CD14-positive monocyte (primary cell): ENCODE measurements at regions not wholly inside any gene's neighbourhood (a gene's known extent, or its start where the extent isn't known, plus 50 kb on each side); places are given as distances from the start of the nearest gene placed in this dataset.

Experiments
- DNase-seq, 3 donors: peaks; one replicate each; pipeline ENCODE4 v3.0.0-alpha.2; 2011 to 2022
- H2AFZ ChIP-seq: 2 replicates; pipeline ENCODE4 v1.6.0; 2012; ENCODE audit warnings: mild to moderate bottlenecking, low read depth, low read length, inconsistent platforms; ENCODE audit not compliant: insufficient read depth, poor library complexity, severe bottlenecking
- H3K27ac ChIP-seq, 2 donors: 1 replicate in 1 of 2; 2 replicates in 1 of 2; pipeline ENCODE4 v1.5.1; 2012 to 2013; ENCODE audit warnings: low read length in 2 of 2, control low read depth in 1 of 2, inconsistent platforms in 1 of 2, low read depth in 1 of 2, mild to moderate bottlenecking in 1 of 2
- H3K27me3 ChIP-seq, 2 donors: one replicate each; pipeline versions ENCODE4 v1.6.0 to v1.6.1; 2011 to 2013; ENCODE audit warnings: low read length in 2 of 2; ENCODE audit not compliant: control insufficient read depth in 2 of 2, insufficient read depth in 2 of 2
- H3K36me3 ChIP-seq, 2 donors: replicated peaks in 1 of 2; 1 replicate in 1 of 2; 2 replicates in 1 of 2; pipeline versions ENCODE4 v1.5.1 to v1.6.1; 2012 to 2013; ENCODE audit warnings: low read length in 2 of 2, control low read depth in 1 of 2, inconsistent platforms in 1 of 2, mild to moderate bottlenecking in 1 of 2; ENCODE audit not compliant: insufficient read depth in 2 of 2, control insufficient read depth in 1 of 2
- H3K4me1 ChIP-seq, 2 donors: 1 replicate in 1 of 2; 2 replicates in 1 of 2; pipeline versions ENCODE4 v1.5.1 to v1.6.1; 2012 to 2013; ENCODE audit warnings: low read length in 2 of 2, control low read depth in 1 of 2, inconsistent platforms in 1 of 2, mild to moderate bottlenecking in 1 of 2, moderate library complexity in 1 of 2; ENCODE audit not compliant: insufficient read depth in 2 of 2, control insufficient read depth in 1 of 2
- H3K4me2 ChIP-seq: replicated peaks from 2 replicates; pipeline ENCODE3; 2012; ENCODE audit warnings: low read length, moderate library complexity, mild to moderate bottlenecking; ENCODE audit not compliant: poor library complexity, severe bottlenecking; ENCODE audit errors: extremely low read depth
- H3K4me3 ChIP-seq, 3 experiments: fragments of 200-600 bp in 1 of 3; sonication (generic) in 1 of 3; replicated peaks in 1 of 3; 1 replicate in 2 of 3; 2 replicates in 1 of 3; pipeline ENCODE4 v1.5.1; 2011 to 2013; ENCODE audit warnings: low read length in 3 of 3, mild to moderate bottlenecking in 3 of 3, control low read depth in 2 of 3, low read depth in 2 of 3, inconsistent platforms in 1 of 3, moderate library complexity in 1 of 3
- H3K79me2 ChIP-seq: 2 replicates; pipeline ENCODE4 v1.6.0; 2012; ENCODE audit warnings: mild to moderate bottlenecking, control low read depth, inconsistent platforms, low read length, moderate library complexity; ENCODE audit not compliant: insufficient read depth
- H3K9ac ChIP-seq: 2 replicates; pipeline ENCODE4 v1.6.0; 2017; ENCODE audit warnings: low read length, mild to moderate bottlenecking; ENCODE audit not compliant: insufficient read depth, poor library complexity, severe bottlenecking
- H3K9me3 ChIP-seq, 2 donors: replicated peaks in 1 of 2; 1 replicate in 1 of 2; 2 replicates in 1 of 2; pipeline versions ENCODE4 v1.5.1 to v1.6.1; 2012 to 2013; ENCODE audit warnings: low read length in 2 of 2, control low read depth in 1 of 2; ENCODE audit not compliant: control insufficient read depth in 1 of 2, insufficient read depth in 1 of 2
- H4K20me1 ChIP-seq: 2 replicates; pipeline ENCODE4 v1.6.0; 2012; ENCODE audit warnings: mild to moderate bottlenecking, low read length, control low read depth, moderate library complexity; ENCODE audit not compliant: insufficient read depth
- H3K27ac Mint-ChIP-seq, 7 donors: one replicate each; pipeline ENCODE4 v1.8.0; 2020; ENCODE audit warnings: mild to moderate bottlenecking in 7 of 7, mixed read lengths in 7 of 7, moderate library complexity in 6 of 7, inconsistent platforms in 2 of 7
- H3K27me3 Mint-ChIP-seq, 3 donors: one replicate each; pipeline ENCODE4 v1.8.0; 2021 to 2022; ENCODE audit warnings: low read depth in 3 of 3, mild to moderate bottlenecking in 3 of 3, mixed read lengths in 3 of 3, moderate library complexity in 3 of 3, inconsistent platforms in 1 of 3
- H3K36me3 Mint-ChIP-seq, 2 donors: one replicate each; pipeline ENCODE4 v1.8.0; 2020; ENCODE audit warnings: mixed read lengths in 2 of 2, inconsistent platforms in 1 of 2, mild to moderate bottlenecking in 1 of 2
- H3K4me1 Mint-ChIP-seq: one replicate; pipeline ENCODE4 v1.8.0; 2020; ENCODE audit warnings: mild to moderate bottlenecking, mixed read lengths
- H3K4me3 Mint-ChIP-seq, 2 donors: one replicate each; pipeline ENCODE4 v1.8.0; 2020; ENCODE audit warnings: mild to moderate bottlenecking in 2 of 2, mixed read lengths in 2 of 2, moderate library complexity in 1 of 2
- H3K9me3 Mint-ChIP-seq, 7 donors: one replicate each; pipeline ENCODE4 v1.8.0; 2020 to 2022; ENCODE audit warnings: mixed read lengths in 7 of 7, mild to moderate bottlenecking in 6 of 7, moderate library complexity in 6 of 7, inconsistent platforms in 2 of 7
- CTCF ChIP-seq: fragments of 200-600 bp; IDR thresholded peaks from one replicate; pipeline ENCODE4 v1.8.0; 2022; ENCODE audit warnings: antibody characterized with exemption, mild to moderate bottlenecking
- WGBS: methylation state at CpG from one replicate; pipeline ENCODE4 v1.1.5; 2013; ENCODE audit warnings: missing lambda C conversion rate; ENCODE audit not compliant: insufficient coverage; 5-methylcytosine and 5-hydroxymethylcytosine counted together
- intact Hi-C, 2 donors: fragments of 100-400 bp; cut with micrococcal nuclease; formaldehyde crosslinking; loops; one replicate each; pipeline versions ENCODE4 v1.15.0 to v1.15.1; 2023

DNA sequence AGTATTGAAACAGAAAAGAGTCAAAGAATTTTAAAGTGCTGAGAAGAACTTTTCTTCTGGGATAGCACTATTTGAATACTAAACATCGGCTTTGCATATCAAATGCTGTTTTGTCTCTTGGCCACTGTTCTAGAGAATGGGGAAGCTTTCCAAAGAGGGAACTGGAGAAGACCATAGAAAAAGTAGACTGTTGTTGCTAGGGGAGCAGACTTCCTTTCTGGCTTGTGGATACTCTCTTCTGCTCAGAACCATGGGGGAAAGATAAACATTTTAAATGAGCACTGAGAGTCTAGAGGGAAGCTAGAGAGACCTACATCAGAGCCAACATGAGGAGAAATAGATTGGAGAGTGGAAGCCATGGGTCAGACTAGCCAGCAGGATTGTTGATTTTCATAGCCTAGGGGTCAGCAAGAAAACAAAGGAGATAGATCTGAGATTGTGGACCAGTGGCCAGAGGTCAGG lies 315.7 kb downstream of the KCTD12 start:
- no peak for DNase-seq
- Histone ChIP-seq H3K4me3 (no peak overlapping the region), H4K20me1 (no peaks in the 10 kb centered on the region), H2AFZ (no peak overlapping the region), H3K27ac (no peak overlapping the region), H3K4me1 (no peaks in the 10 kb centered on the region), H3K79me2 (no peaks in the 10 kb centered on the region), H3K36me3 (no peaks in the 10 kb centered on the region), H3K9me3 (peaks cover 2% of the 10 kb centered on the region in 2 donors), H3K4me2 (no peak overlapping the region), H3K27me3 (no peaks in the 10 kb centered on the region), H3K9ac (no peak overlapping the region)
- no peaks in the 10 kb centered on the region for H3K4me1 Mint-ChIP-seq
- no peak for TF ChIP-seq CTCF
- H3K36me3 Mint-ChIP-seq: no peaks in the 10 kb centered on the region
- WGBS: 80% methylated on average over 1 of the region's 1 CpG
- H3K9me3 Mint-ChIP-seq: peaks cover 0 to 15% (median 13%) of the 10 kb centered on the region in 7 donors
- H3K4me3 Mint-ChIP-seq: no peak overlapping the region
- H3K27me3 Mint-ChIP-seq: peaks cover 0 to 2% (median 2%) of the 10 kb centered on the region in 3 donors
- intact Hi-C loops: no loop called here
- H3K27ac Mint-ChIP-seq: no peak overlapping the region

DNA sequence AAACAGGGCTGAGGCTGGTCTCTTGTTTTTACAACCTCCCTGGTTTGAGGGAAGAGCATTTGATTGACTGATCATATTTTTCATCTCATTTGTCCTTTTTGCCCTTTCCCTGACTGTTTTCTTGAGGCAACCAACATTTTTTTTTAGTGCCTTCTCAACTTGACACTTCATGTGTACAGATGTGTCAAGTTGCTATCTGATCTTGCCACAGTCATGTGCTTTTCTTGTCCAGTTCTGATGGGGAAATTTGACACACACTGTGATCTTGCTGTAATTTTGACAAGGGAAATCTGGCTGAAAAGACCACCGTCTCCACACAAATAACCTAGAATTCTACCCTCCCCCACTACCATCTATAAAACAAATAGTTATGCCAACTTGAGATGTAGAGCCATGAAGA lies 329.6 kb downstream of the KCTD12 start:
- intact Hi-C loops: no loop called here
- H3K36me3 ChIP-seq: no peaks in the 10 kb centered on the region
- H3K4me2 ChIP-seq: no peak overlapping the region
- no peaks in the 10 kb centered on the region for H3K9me3 ChIP-seq
- no peak overlapping the region for H2AFZ ChIP-seq
- no peak overlapping the region for H3K27ac Mint-ChIP-seq
- no peaks in the 10 kb centered on the region for H4K20me1 ChIP-seq
- WGBS: no CpG with 5 or more reads among the region's 1 CpG
- H3K9me3 Mint-ChIP-seq: peaks cover 0 to 2% (median 0%) of the 10 kb centered on the region in 7 donors
- H3K27me3 Mint-ChIP-seq: no peaks in the 10 kb centered on the region
- H3K27me3 ChIP-seq: no peaks in the 10 kb centered on the region
- H3K4me1 Mint-ChIP-seq: no peaks in the 10 kb centered on the region
- no peak for TF ChIP-seq CTCF
- H3K27ac ChIP-seq: no peak overlapping the region
- no peak overlapping the region for H3K4me3 ChIP-seq
- DNase-seq: no peak
- no peaks in the 10 kb centered on the region for H3K79me2 ChIP-seq
- no peak overlapping the region for H3K9ac ChIP-seq
- H3K36me3 Mint-ChIP-seq: no peaks in the 10 kb centered on the region
- no peak overlapping the region for H3K4me3 Mint-ChIP-seq
- H3K4me1 ChIP-seq: no peaks in the 10 kb centered on the region
